Tibial nerve (tissue), 4 donors: ENCODE measurements at regions not wholly inside any gene's neighbourhood (a gene's known extent, or its start where the extent isn't known, plus 50 kb on each side); places are given as distances from the start of the nearest gene placed in this dataset.

Experiments
- EP300 ChIP-seq, 2 donors: sonication (generic); formaldehyde crosslinking; IDR thresholded peaks; one replicate each; pipeline ENCODE4 v1.6.1; 2017; ENCODE audit warnings: antibody characterized with exemption in 2 of 2, mild to moderate bottlenecking in 1 of 2
- POLR2A ChIP-seq, 2 donors: fragments of 450-650 bp; IDR thresholded peaks; one replicate each; pipeline ENCODE4 v1.6.1; 2017; ENCODE audit warnings: antibody characterized with exemption in 2 of 2, mild to moderate bottlenecking in 2 of 2, moderate library complexity in 2 of 2
- TF ChIP-seq, protein P1 (sequence below), 5 experiments: fragments of 200-600 bp in 3 of 5; fragments of 450-650 bp in 2 of 5; sonication (generic) in 3 of 5; IDR thresholded peaks; one replicate each; pipeline ENCODE4 v1.5.1; 2016 to 2019; ENCODE audit warnings: antibody characterized with exemption in 5 of 5, mild to moderate bottlenecking in 3 of 5, moderate library complexity in 2 of 5

DNA sequence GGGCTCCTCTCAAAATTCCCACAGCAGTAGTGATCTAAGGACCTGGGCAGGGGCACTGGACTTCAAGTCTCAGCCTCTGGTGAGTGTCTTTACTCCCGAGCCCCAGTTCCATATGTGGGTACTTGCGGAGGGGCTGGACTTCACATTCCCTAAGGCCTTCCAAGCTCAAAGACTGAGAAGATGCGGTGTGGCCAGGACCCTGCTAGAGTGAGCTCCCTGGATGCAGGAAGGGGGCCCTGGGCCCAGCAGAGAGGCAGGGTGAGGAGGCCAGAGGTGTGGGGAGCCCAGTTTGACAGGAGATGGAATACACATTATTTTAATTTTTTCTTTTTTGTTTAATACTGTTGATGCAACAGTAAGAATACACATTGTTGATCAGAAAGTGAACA, 83.7 kb downstream of the IGLL1 start:
- TF ChIP-seq, protein P1, sequence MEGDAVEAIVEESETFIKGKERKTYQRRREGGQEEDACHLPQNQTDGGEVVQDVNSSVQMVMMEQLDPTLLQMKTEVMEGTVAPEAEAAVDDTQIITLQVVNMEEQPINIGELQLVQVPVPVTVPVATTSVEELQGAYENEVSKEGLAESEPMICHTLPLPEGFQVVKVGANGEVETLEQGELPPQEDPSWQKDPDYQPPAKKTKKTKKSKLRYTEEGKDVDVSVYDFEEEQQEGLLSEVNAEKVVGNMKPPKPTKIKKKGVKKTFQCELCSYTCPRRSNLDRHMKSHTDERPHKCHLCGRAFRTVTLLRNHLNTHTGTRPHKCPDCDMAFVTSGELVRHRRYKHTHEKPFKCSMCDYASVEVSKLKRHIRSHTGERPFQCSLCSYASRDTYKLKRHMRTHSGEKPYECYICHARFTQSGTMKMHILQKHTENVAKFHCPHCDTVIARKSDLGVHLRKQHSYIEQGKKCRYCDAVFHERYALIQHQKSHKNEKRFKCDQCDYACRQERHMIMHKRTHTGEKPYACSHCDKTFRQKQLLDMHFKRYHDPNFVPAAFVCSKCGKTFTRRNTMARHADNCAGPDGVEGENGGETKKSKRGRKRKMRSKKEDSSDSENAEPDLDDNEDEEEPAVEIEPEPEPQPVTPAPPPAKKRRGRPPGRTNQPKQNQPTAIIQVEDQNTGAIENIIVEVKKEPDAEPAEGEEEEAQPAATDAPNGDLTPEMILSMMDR (IDR thresholded peaks at IDR 0.05): no peak
- no peak for TF ChIP-seq EP300 (IDR thresholded peaks at IDR 0.05)
- no peak for TF ChIP-seq POLR2A (IDR thresholded peaks at IDR 0.05)
